H9 (cell line): ENCODE measurements at regions not wholly inside any gene's neighbourhood (a gene's known extent, or its start where the extent isn't known, plus 50 kb on each side); places are given as distances from the start of the nearest gene placed in this dataset.

ENCODE experiments used
- DNase-seq: peaks from one replicate; pipeline ENCODE4 v3.0.0-alpha.2; 2017
- H2AFZ ChIP-seq: one replicate; pipeline ENCODE4 v1.6.1; 2013; ENCODE audit warnings: mild to moderate bottlenecking, low read length, control low read depth, moderate library complexity
- H2AK5ac ChIP-seq: 2 replicates; pipeline ENCODE4 v1.6.1; 2013; ENCODE audit warnings: low read length, control low read depth, mixed read lengths; ENCODE audit not compliant: insufficient read length
- H2BK120ac ChIP-seq: one replicate; pipeline ENCODE4 v1.6.1; 2013; ENCODE audit warnings: low read depth, mild to moderate bottlenecking, low read length, control low read depth, inconsistent platforms; ENCODE audit not compliant: poor library complexity, severe bottlenecking
- H2BK12ac ChIP-seq: 2 replicates; pipeline ENCODE4 v1.6.1; 2013; ENCODE audit warnings: low read length, control low read depth, mixed read lengths, low read depth; ENCODE audit not compliant: insufficient read length
- H2BK15ac ChIP-seq: 2 replicates; pipeline ENCODE4 v1.6.1; 2013; ENCODE audit warnings: low read depth, low read length, control low read depth
- H2BK20ac ChIP-seq: one replicate; pipeline ENCODE4 v1.6.1; 2013; ENCODE audit warnings: low read depth, mild to moderate bottlenecking, low read length, control low read depth, inconsistent platforms; ENCODE audit not compliant: poor library complexity, severe bottlenecking
- H2BK5ac ChIP-seq: 2 replicates; pipeline ENCODE4 v1.6.1; 2013; ENCODE audit warnings: low read length, control low read depth, mixed read lengths; ENCODE audit not compliant: insufficient read length
- H3K14ac ChIP-seq: 2 replicates; pipeline ENCODE4 v1.6.1; 2013; ENCODE audit warnings: low read length, control low read depth; ENCODE audit not compliant: insufficient read depth
- H3K18ac ChIP-seq: 2 replicates; pipeline ENCODE4 v1.6.1; 2013; ENCODE audit warnings: low read depth, mild to moderate bottlenecking, mixed read lengths, low read length, control low read depth; ENCODE audit not compliant: insufficient read length
- H3K23ac ChIP-seq: 2 replicates; pipeline ENCODE4 v1.6.1; 2013; ENCODE audit warnings: low read length, control low read depth, mixed read lengths, low read depth; ENCODE audit not compliant: insufficient read length
- H3K23me2 ChIP-seq: 2 replicates; pipeline ENCODE4 v1.6.1; 2013; ENCODE audit warnings: low read depth, mild to moderate bottlenecking, mixed read lengths, low read length, control low read depth; ENCODE audit not compliant: insufficient read length, poor library complexity, severe bottlenecking
- H3K27ac ChIP-seq: 2 replicates; pipeline ENCODE4 v1.5.1; 2013; ENCODE audit warnings: low read length, control low read depth, mixed read lengths, low read depth; ENCODE audit not compliant: insufficient read length
- H3K27me3 ChIP-seq: 2 replicates; pipeline ENCODE4 v1.6.1; 2013; ENCODE audit warnings: low read length, control low read depth, inconsistent platforms; ENCODE audit not compliant: insufficient read depth
- H3K4ac ChIP-seq: 2 replicates; pipeline ENCODE4 v1.6.1; 2013; ENCODE audit warnings: low read depth, mild to moderate bottlenecking, control low read depth, inconsistent platforms, low read length, moderate library complexity
- H3K4me1 ChIP-seq: 2 replicates; pipeline ENCODE4 v1.6.1; 2013; ENCODE audit warnings: low read length, control low read depth, inconsistent platforms; ENCODE audit not compliant: insufficient read depth
- H3K4me2 ChIP-seq: 2 replicates; pipeline ENCODE4 v1.6.1; 2013; ENCODE audit warnings: low read length, control low read depth, mixed read lengths; ENCODE audit not compliant: insufficient read length, insufficient read depth
- H3K56ac ChIP-seq: 2 replicates; pipeline ENCODE4 v1.6.1; 2013; ENCODE audit warnings: low read depth, mild to moderate bottlenecking, mixed read lengths, low read length, control low read depth; ENCODE audit not compliant: insufficient read length
- H3K79me1 ChIP-seq: 2 replicates; pipeline ENCODE4 v1.6.1; 2013; ENCODE audit warnings: low read depth, mild to moderate bottlenecking, moderate library complexity, low read length, control low read depth, inconsistent platforms; ENCODE audit not compliant: insufficient read depth, poor library complexity, severe bottlenecking
- H3K79me2 ChIP-seq: 2 replicates; pipeline ENCODE4 v1.6.1; 2013; ENCODE audit warnings: low read length, control low read depth, inconsistent platforms; ENCODE audit not compliant: insufficient read depth
- H3K9ac ChIP-seq: 2 replicates; pipeline ENCODE4 v1.6.1; 2013; ENCODE audit warnings: low read length, control low read depth, mixed read lengths; ENCODE audit not compliant: insufficient read length; ENCODE audit errors: extremely low read depth
- H3K9me3 ChIP-seq: one replicate; pipeline ENCODE4 v1.6.1; 2013; ENCODE audit warnings: low read depth, low read length, inconsistent platforms; ENCODE audit not compliant: control insufficient read depth
- H3T11ph ChIP-seq: one replicate; pipeline ENCODE4 v1.6.1; 2013; ENCODE audit warnings: mild to moderate bottlenecking, low read length, control low read depth, inconsistent platforms
- H4K20me1 ChIP-seq: one replicate; pipeline ENCODE4 v1.6.1; 2013; ENCODE audit not compliant: control insufficient read depth, insufficient read length, insufficient read depth
- H4K5ac ChIP-seq: 2 replicates; pipeline ENCODE4 v1.6.1; 2013; ENCODE audit warnings: low read depth, mild to moderate bottlenecking, mixed read lengths, low read length, control low read depth; ENCODE audit not compliant: insufficient read length
- H4K8ac ChIP-seq: replicated peaks from 2 replicates; pipeline ENCODE4 v1.6.1; 2013; ENCODE audit warnings: low read length, control low read depth, mixed read lengths, low read depth; ENCODE audit not compliant: insufficient read length
- H4K91ac ChIP-seq: 2 replicates; pipeline ENCODE4 v1.6.1; 2013; ENCODE audit warnings: low read depth, mild to moderate bottlenecking, moderate library complexity, mixed read lengths, low read length, control low read depth; ENCODE audit not compliant: insufficient read length
- H3K27ac Mint-ChIP-seq, 3 experiments: 2 replicates in 2 of 3; 3 replicates in 1 of 3; pipeline ENCODE4 v1.8.0; 2020 to 2021; ENCODE audit warnings: mixed read lengths in 3 of 3, mild to moderate bottlenecking in 1 of 3, moderate library complexity in 1 of 3
- H3K27me3 Mint-ChIP-seq: 2 replicates; pipeline ENCODE4 v1.8.0; 2021; ENCODE audit warnings: low read depth, mild to moderate bottlenecking, moderate library complexity, mixed read lengths
- H3K36me3 Mint-ChIP-seq, 3 experiments: 2 replicates in 2 of 3; 3 replicates in 1 of 3; pipeline ENCODE4 v1.8.0; 2020 to 2021; ENCODE audit warnings: low read depth in 3 of 3, mixed read lengths in 3 of 3; ENCODE audit not compliant: insufficient read depth in 1 of 3
- H3K4me1 Mint-ChIP-seq, 2 experiments: 2 replicates each; pipeline ENCODE4 v1.8.0; 2020; ENCODE audit warnings: mixed read lengths in 2 of 2
- H3K4me3 Mint-ChIP-seq, 2 experiments: 2 replicates in 1 of 2; 3 replicates in 1 of 2; pipeline ENCODE4 v1.8.0; 2020 to 2021; ENCODE audit warnings: mild to moderate bottlenecking in 2 of 2, mixed read lengths in 2 of 2, moderate library complexity in 1 of 2
- H3K9me3 Mint-ChIP-seq, 2 experiments: 2 replicates in 1 of 2; 3 replicates in 1 of 2; pipeline ENCODE4 v1.8.0; 2020; ENCODE audit warnings: mild to moderate bottlenecking in 2 of 2, mixed read lengths in 2 of 2, moderate library complexity in 1 of 2
- CTCF ChIP-seq: fragments of 200-600 bp; sonication (generic); conservative IDR thresholded peaks from 3 replicates; pipeline ENCODE4 v1.8.0; 2021; ENCODE audit warnings: antibody characterized with exemption, mild to moderate bottlenecking
- WGBS: extraction: QIAGEN DNeasy Blood & Tissue Kit; methylation state at CpG from one replicate; pipeline ENCODE4 v1.1.7; 2013; ENCODE audit warnings: missing lambda C conversion rate, low lambda C conversion rate, mixed read lengths; ENCODE audit not compliant: insufficient read length; ENCODE audit errors: extremely low coverage; 5-methylcytosine and 5-hydroxymethylcytosine counted together

- Histone ChIP-seq H3K27me3 (no peaks in the 10 kb centered on the region), H3K4me1 (no peaks in the 10 kb centered on the region), H3K27ac (no peak overlapping the region), H2BK5ac (no peak overlapping the region), H3K79me2 (no peaks in the 10 kb centered on the region), H2BK15ac (no peak overlapping the region), H3K18ac (no peak overlapping the region), H3K23ac (no peak overlapping the region), H2BK12ac (no peak overlapping the region), H4K20me1 (no peaks in the 10 kb centered on the region), H2AK5ac (no peak overlapping the region), H3K4me2 (no peak overlapping the region), H2AFZ (no peak overlapping the region), H3K23me2 (no peaks in the 10 kb centered on the region), H3K9ac (no peak overlapping the region), H4K8ac (no peak overlapping the region), H4K91ac (no peak overlapping the region), H2BK120ac (no peak overlapping the region), H4K5ac (no peak overlapping the region), H3K79me1 (no peaks in the 10 kb centered on the region), H3K9me3 (no peaks in the 10 kb centered on the region), H3K56ac (no peak overlapping the region), H3K4ac (no peak overlapping the region), H3K14ac (no peak overlapping the region), H2BK20ac (no peak overlapping the region), H3T11ph (no peak overlapping the region)
- no peak overlapping the region for H3K4me3 Mint-ChIP-seq
- H3K27me3 Mint-ChIP-seq = no peaks in the 10 kb centered on the region; the same call in 1 of the 2 replicates
- no peak overlapping the region for H3K27ac Mint-ChIP-seq
- DNase-seq = no peak
- H3K4me1 Mint-ChIP-seq = no peaks in the 10 kb centered on the region
- H3K9me3 Mint-ChIP-seq = peaks cover 0 to 76% of the 10 kb centered on the region in 2 experiments; a peak in 2 of 5 replicates
- H3K36me3 Mint-ChIP-seq = peaks cover 0 to 25% (median 0%) of the 10 kb centered on the region in 3 experiments; a peak in 2 of 7 replicates
- no peak for TF ChIP-seq CTCF
- no CpG with 5 or more reads among the region's 7 CpGs for WGBS
Observed at GRCh38 chr1:50261951-50262350, 153.2 kb downstream of the ELAVL4 start.
